IMR-90 (cell line): ENCODE measurements at regions not wholly inside any gene's neighbourhood (a gene's known extent, or its start where the extent isn't known, plus 50 kb on each side); places are given as distances from the start of the nearest gene placed in this dataset.

Experiments used
- FOS ChIP-seq: fragments of 150-350 bp; IDR thresholded peaks from 2 replicates; pipeline ENCODE4 v1.6.1; 2016; ENCODE audit warnings: low read depth, low read length
- SMC3 ChIP-seq: fragments of 150-350 bp; IDR thresholded peaks from 2 replicates; pipeline ENCODE4 v1.6.1; 2016; ENCODE audit warnings: low read depth, mild to moderate bottlenecking, antibody characterized with exemption, low read length, moderate library complexity

DNA sequence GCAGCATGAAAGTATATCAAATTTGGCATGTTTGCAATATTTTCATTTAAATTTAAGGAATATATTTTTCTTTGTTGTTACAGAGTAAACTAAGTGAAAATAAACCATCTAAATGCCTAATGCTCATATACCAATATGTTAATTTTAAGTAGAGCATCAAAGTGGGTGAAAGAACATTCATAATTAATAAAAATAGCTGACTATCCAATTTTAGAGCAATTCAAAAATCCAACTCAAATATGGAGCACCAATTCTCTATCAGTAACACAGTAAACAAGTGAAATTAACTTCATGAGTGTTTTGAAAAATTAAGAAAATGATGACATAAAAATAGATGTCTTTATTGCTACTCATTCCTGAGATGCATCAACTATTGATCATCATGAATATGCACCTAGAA, 893.0 kb downstream of the DSC3 start:
- TF ChIP-seq SMC3 (no peak), FOS (no peak)
